ENCODE measurements at regions not wholly inside any gene's neighbourhood (a gene's known extent, or its start where the extent isn't known, plus 50 kb on each side); places are given as distances from the start of the nearest gene placed in this dataset.

DNA sequence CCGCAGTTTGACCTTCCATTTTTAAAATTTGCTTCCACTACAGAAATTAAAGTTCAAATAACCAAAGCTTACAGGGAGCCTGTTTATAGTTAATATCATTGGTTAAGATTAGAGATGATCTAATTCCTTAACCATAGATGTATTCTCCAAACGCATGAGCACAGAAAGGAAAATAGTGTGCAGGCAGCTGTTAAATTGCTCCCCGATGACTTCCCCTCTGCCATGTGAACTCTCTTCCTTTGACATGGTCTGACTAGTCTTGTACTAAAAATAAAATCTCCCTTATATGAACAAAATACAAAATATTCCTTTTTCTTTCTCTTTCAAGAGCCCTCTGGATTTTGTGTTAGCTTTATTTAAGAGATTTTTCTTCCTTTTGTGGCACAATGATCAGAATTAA, 507.6 kb upstream of the AMELY start:
- TF ChIP-seq EP300 (IDR thresholded peaks at IDR 0.05) (no peak), POLR2A (IDR thresholded peaks at IDR 0.05) (no peak)
- TF ChIP-seq, protein P1, sequence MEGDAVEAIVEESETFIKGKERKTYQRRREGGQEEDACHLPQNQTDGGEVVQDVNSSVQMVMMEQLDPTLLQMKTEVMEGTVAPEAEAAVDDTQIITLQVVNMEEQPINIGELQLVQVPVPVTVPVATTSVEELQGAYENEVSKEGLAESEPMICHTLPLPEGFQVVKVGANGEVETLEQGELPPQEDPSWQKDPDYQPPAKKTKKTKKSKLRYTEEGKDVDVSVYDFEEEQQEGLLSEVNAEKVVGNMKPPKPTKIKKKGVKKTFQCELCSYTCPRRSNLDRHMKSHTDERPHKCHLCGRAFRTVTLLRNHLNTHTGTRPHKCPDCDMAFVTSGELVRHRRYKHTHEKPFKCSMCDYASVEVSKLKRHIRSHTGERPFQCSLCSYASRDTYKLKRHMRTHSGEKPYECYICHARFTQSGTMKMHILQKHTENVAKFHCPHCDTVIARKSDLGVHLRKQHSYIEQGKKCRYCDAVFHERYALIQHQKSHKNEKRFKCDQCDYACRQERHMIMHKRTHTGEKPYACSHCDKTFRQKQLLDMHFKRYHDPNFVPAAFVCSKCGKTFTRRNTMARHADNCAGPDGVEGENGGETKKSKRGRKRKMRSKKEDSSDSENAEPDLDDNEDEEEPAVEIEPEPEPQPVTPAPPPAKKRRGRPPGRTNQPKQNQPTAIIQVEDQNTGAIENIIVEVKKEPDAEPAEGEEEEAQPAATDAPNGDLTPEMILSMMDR (IDR thresholded peaks at IDR 0.05): no peak

All from ovary (tissue), 3 donors.